HG03097 (cell line): ENCODE measurements at regions not wholly inside any gene's neighbourhood (a gene's known extent, or its start where the extent isn't known, plus 50 kb on each side); places are given as distances from the start of the nearest gene placed in this dataset.

Experiments used
- ATAC-seq: cut with Tn5 transposase; IDR thresholded peaks from one replicate; pipeline ENCODE4 v1.9.1; 2021; ENCODE audit not compliant: unreplicated experiment, low FRiP score

DNA sequence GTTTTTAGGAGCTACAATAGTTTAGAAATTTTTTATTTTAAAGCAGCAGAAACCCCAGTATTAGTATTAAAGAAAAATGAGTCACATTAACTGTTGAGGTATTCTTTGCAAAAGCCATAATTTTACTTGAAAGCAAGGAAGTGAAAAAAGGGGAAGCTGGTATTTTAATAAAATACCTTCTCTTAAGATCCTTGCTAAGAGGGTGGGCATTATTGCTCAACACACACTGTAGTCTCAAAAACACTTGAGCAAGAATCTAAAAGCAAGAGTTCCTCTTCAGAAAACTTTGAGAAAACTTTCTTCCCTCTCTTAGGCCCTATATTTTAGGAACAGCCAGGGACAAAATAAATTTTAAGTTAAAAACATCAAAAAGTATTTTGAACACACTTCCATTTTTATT lies 259.4 kb upstream of the DIAPH2 start:
- no peak for ATAC-seq

- no peak for ATAC-seq
Observed at GRCh38 chrX:96430756-96431455, 253.7 kb upstream of the DIAPH2 start.

DNA sequence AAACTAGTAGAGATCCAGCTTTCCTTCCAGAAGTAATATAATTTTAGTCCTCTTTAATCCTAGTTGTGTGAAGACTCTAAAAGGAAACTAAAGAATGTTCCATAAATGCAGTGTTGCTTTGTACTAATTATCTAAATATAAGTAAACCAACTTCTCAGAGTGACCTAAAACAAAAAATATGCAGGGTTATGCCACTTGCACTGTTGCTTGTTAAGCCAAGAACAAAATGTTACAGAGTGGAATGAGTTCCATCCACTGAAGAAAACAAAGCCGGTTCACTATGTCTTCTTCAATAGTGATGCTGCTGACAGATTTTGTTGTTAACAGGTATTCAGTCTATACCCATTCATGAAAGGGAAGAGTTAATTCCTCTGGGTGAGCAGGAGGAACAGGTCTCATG lies 252.0 kb upstream of the DIAPH2 start:
- ATAC-seq: no peak

DNA sequence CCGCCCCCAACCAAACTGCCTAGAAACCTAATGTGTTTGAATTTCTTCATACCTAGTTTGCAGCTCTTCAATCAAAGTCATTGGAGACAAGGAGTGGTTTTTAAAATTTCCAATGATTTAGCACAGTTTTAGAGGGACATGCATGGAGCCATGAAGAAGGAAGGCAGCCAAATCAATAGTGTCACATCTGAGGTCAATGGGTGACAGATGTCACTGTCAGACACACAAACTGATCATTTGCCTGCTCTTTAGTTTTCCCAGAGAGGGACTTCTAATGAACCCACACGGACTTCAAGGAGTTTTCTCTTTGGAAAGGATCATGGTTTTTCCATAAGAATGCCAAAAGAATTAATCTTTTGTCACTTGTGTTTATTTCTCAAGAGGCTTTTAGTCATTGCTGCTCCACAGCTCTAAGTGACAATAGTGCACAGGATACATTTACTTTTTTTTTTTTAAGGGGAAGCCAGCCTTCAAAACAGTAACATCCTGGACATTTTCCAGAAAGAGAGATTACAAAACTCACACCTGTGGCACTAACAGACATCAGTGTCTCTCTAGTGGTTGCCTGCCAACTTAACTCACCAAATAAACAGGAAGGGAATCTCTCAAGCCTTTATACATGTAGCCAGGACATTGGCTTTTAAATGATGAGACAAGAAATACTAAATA lies 251.1 kb upstream of the DIAPH2 start:
- ATAC-seq: no peak

DNA sequence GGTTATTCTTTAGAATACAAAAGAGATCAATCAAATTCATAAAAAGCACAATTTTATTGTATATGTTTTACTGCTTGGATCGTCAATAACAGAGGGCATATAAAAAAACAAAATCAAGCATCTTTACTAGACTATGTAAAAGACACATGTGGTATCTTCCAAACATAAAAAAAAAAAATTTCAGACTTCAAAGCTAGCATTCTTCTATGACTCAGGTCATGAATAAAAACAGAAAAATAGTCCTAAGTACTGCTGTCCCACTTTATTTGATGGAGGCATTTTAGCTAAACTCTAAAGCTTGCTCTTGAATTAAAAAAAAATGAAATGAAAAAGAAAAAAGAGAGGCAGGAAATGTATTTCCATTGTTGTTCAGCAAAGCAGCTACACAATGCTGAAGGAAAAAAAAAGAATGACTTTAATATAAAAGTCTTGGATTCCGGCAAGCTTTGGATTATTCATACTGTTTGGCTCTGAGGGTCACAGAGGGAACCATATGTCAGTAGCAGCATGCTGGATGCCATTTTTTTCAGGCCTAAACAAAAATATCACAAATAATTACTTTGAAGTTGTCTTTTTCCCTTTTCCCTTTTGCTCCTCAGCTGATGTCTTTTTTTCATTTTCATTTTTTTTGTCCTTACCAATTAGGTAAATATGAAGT lies 249.1 kb upstream of the DIAPH2 start:
- no peak for ATAC-seq

- no peak for ATAC-seq
Observed at GRCh38 chrX:96436105-96436504, 248.5 kb upstream of the DIAPH2 start.

DNA sequence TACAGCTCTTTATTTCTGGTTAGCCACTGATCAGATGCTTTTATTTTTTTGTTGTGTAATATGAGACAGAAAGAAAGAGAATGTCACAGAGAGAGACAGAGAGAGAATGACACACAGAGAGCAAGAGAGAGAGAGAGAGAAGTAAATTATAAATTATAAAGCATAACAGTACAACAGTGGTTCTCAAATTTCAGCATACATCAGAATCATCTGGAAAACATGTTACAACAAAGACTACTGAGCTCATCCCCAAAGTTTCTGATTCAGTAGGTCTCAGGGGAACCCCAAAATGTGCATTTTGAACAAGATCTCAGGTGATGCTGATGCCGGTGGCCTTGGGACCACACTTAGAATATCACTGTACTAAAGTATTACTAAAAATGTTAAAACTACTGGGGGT lies 245.8 kb upstream of the DIAPH2 start:
- ATAC-seq: no peak

DNA sequence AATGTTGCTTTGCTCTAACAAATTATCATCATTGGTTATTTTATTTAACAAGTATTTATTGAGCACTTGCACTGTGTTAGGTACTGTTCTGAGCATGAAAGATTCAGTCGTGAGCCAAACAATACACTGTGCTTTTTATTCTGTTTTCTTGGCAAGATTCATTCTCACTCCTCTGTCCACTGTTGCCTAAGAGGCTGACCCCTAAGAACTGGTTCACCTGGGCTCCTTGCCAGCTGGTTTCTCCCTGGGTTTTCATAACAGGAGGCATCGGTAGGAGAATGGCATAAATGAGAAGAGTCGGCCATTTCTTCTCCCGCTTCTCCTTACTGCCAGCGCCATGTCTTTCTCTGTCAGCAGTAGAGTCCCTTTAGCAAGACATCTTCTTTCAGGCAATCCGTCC lies 243.7 kb upstream of the DIAPH2 start:
- no peak for ATAC-seq

GRCh38 chrX:96445531-96446065 lies 239.0 kb upstream of the DIAPH2 start:
- no peak for ATAC-seq

DNA sequence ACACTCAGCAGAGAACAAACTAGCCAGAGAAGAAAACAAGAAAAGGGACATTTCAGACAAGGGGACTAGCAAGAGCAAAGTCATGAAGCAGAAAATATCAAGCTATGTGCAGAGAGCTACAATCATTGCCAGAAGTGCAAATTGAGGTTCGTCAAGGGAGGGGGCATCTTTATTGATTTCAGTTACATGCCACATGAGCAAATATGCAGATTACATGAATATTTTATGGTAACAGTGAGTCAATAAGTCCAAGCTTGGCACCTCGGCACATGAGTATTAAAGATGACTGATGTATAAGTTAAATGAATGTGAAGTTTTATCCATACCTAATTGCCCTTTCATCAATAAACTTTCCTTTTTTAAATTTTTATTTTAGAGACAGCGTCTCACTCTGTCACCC lies 238.1 kb upstream of the DIAPH2 start:
- ATAC-seq: no peak

DNA sequence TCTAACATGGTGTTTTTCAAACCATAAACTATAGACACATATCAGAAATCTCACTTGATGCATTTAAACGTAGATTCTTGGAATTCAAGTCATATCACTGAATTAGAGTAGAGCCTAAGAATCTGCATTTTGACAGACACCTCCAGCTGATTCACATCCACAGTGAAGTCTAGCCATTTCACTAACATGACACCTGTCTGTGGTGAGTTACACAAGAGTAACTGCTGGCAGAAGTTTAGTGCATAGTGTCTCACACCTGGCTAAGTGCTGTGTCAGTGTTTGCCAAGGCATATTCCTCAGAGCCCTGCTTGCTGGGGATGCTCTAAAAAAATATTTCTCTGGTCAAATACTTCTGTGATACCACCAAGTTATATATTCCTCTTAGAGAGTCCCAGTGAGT lies 237.5 kb upstream of the DIAPH2 start:
- ATAC-seq: no peak

- no peak for ATAC-seq
Observed at GRCh38 chrX:96449191-96449590, 235.5 kb upstream of the DIAPH2 start.

DNA sequence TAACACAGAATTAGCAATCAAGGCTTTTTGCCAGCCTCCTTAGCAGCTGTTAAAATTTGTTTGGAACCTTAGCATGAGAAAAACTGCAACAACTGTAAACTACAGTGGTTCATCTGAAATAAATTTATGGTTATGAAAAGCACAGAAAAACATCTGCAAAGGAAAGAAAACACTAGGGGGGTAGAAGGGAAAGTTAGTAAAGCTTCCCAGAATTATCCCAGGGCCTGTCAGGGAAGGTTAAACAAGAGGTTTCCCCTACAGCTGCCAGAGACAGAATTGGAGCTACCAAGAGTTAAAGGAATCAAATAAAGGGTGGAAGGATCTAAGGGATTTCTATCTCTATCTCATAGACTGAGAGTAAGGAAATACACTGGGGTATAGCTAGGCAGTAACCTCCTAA lies 234.7 kb upstream of the DIAPH2 start:
- ATAC-seq: no peak

DNA sequence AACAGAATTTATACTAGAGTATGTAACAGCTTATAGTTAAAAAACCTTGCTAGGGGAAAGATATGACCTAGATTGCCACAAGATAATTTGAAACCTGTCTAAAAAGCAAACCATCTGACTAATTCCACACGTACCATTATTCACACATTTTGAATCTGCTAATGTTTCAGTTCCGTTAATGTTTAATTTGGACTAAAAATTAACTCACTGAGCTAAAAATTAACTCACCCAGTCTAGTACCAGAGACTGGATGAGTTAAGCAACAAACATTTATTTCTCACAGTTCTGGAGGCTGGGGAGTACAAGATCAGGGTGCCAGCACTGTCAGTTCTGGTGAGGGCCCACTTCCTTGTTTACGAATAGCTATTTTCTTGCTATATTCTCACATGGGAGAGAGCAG lies 231.5 kb upstream of the DIAPH2 start:
- ATAC-seq: peak; percentile 85

DNA sequence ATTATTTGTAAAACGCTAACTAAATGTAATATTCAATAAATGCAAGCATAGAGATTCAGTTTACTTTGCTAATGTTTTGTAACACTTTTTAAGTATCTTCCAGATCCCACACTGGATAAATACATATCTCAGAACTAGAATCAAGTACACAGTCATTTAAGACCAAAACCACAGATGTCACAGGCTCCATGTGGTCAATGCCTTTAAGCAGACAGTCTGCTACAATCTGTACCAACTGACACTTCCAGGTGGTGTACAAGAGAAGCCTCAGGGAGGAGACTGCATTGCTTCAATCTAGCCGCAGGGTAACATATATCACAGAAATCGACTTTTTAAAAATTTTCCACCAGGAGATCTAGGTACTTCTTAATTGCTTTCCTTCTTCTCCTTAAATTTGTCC lies 229.6 kb upstream of the DIAPH2 start:
- ATAC-seq: no peak

DNA sequence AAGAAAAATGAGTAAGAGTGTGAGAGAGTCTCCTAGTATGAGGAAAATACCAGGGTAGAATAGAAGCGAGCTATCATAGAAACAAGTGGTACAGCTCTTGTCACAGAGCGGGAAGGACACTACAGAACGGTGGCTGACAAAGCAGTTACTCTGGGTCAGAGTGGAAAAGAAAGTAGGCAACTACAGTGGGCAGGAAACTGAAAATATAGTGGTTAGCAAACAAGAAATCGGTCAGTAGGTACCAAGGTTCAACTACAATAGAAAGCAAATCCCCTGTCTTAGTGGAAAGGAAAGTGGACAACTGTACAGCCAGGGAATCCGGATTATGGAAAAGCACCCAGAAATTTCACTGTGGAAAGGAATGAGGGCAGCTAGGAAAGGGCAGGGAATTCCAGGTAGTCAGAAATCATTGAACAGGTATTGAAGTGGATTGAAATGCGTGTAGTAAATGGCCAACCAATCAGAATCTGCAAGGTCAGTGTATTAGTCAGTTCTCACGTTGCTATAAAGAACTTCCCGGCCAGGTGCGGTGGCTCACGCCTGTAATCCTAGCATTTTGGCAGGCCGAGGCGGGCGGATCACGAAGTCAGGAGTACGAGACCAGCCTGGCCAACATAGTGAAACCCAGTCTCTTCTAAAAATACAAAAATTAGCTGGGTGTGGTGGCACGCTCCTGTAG lies 219.6 kb upstream of the DIAPH2 start:
- no peak for ATAC-seq

GRCh38 chrX:96474029-96474740 lies 210.5 kb upstream of the DIAPH2 start:
- ATAC-seq: no peak

- no peak for ATAC-seq
Observed at GRCh38 chrX:96474741-96475125, 209.9 kb upstream of the DIAPH2 start.

DNA sequence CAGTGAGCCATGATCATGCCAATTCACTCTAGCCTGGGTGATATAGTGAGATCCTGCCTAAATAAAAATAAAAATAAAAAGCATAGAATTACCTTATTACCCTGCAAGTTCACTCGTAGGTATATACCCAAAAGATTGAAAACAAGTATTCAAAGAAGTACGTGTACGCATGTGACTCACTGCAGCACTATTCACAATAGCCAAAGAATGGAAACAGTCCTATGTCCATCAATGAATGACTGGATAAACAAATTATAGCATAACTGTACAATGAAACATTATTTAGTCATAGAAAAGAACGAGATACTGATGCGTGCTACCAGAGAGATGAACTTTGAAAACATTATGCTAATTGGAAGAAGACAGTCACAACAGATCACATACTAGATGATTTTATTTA lies 204.6 kb upstream of the DIAPH2 start:
- ATAC-seq: no peak

GRCh38 chrX:96481831-96482230 lies 202.8 kb upstream of the DIAPH2 start:
- no peak for ATAC-seq
